Muscle of leg (tissue), 3 donors: ENCODE measurements at regions not wholly inside any gene's neighbourhood (a gene's known extent, or its start where the extent isn't known, plus 50 kb on each side); places are given as distances from the start of the nearest gene placed in this dataset.
"Not testable (repeated sequence)": the region's sequence is repeated elsewhere in the genome, so short reads cannot be mapped to it uniquely, and the experiment has no call there.

Experiments used
- DNase-seq: peaks from one replicate; pipeline ENCODE4 v3.0.0; 2013
- H3K27ac ChIP-seq: one replicate; pipeline ENCODE4 v1.5.1; 2013; ENCODE audit warnings: mild to moderate bottlenecking, low read length, control low read depth
- H3K27me3 ChIP-seq: one replicate; pipeline ENCODE4 v1.6.1; 2013; ENCODE audit warnings: low read length; ENCODE audit not compliant: control insufficient read depth, insufficient read depth
- H3K36me3 ChIP-seq: one replicate; pipeline ENCODE4 v1.6.1; 2013; ENCODE audit warnings: low read length; ENCODE audit not compliant: control insufficient read depth, insufficient read depth
- H3K4me1 ChIP-seq: one replicate; pipeline ENCODE4 v1.6.1; 2013; ENCODE audit warnings: low read length; ENCODE audit not compliant: control insufficient read depth, insufficient read depth
- H3K4me3 ChIP-seq: one replicate; pipeline ENCODE4 v1.5.1; 2013; ENCODE audit warnings: low read length, control low read depth
- H3K9me3 ChIP-seq: replicated peaks from 2 replicates; pipeline ENCODE4 v1.6.1; 2013; ENCODE audit warnings: low read depth, low read length; ENCODE audit not compliant: control insufficient read depth
- WGBS: methylation state at CpG from one replicate; pipeline ENCODE4 v1.1.5; 2013; ENCODE audit warnings: missing lambda C conversion rate; ENCODE audit not compliant: insufficient coverage; 5-methylcytosine and 5-hydroxymethylcytosine counted together

DNA sequence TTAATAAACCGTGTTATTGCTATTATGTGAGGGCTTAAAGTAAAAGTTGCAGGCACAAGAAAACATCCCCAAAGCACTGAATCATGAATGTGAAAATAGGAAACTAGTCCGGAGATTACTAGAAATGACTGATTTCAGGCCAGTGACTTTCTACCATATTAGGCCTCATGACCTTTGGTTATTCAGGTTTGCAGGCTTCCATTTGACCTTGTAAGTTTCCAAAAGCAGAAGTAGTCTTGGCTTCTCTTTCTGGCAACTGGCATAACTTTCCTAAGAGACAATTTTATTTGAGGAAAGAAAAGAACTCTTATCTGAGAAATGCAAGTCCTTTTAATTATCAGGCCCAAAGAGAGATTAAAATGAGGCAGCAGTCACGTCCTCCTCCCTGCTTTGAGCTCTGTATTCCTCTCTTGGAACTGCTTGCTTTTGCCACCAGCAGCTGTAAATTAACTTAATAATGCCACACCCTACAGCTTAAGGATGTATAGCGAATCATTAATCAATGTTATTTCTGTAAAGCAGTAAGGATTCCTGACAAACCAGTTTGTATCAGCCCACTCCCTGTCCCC, 225.0 kb upstream of the FAM240B start:
- not testable (repeated sequence) for H3K36me3 ChIP-seq, H3K27me3 ChIP-seq, H3K27ac ChIP-seq, H3K9me3 ChIP-seq, H3K4me3 ChIP-seq, DNase-seq, H3K4me1 ChIP-seq
- WGBS, result no CpG with 5 or more reads among the region's 4 CpGs

DNA sequence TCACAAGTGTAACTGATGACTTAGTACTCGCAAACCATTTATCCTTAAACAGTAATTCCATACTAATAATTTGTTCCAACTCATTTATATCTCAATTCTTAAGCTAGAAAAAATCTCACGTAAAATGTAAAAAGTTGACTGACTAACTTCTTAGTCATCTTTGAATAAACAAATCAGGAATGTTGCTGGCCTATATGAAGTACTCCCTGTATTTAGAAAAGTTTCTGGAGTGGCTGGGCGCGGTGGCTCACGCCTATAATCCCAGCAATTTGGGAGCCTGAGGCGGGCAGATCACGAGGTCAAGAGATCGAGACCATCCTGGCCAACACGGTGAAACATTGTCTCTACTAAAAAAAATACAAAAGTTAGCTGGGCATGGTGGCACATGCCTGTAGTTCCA, 220.6 kb upstream of the FAM240B start:
- no CpG with 5 or more reads among the region's 9 CpGs for WGBS
- H3K4me1 ChIP-seq, result not testable (repeated sequence)

DNA sequence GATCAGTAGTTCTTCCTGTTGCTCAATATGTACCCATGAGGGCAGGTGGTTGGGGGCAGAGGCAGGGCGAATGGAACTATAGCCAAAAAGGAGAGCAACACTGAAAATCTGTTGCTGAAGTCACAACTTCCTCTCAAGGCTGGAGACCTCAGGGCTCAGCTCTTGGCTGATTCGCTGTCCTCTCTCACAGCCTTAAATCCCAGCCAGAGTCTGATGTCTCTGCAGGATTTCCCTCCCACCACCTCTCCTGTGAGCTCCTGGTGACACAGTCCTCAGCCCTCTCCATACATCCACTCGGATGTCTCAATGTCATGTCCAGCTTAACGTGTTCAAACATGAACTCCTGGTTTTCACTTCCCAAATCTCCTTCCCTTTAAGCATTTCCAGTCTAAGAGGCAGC, 218.7 kb upstream of the FAM240B start:
- H3K36me3 ChIP-seq, H3K4me1 ChIP-seq, H3K27me3 ChIP-seq, H3K27ac ChIP-seq, H3K9me3 ChIP-seq, H3K4me3 ChIP-seq, DNase-seq: not testable (repeated sequence)
- WGBS, result no CpG with 5 or more reads among the region's 4 CpGs

More for the DNA sequence above, 220.6 kb upstream of the FAM240B start:
- DNase-seq, H3K4me3 ChIP-seq, H3K36me3 ChIP-seq, H3K27ac ChIP-seq, H3K9me3 ChIP-seq, H3K27me3 ChIP-seq: not testable (repeated sequence)

DNA sequence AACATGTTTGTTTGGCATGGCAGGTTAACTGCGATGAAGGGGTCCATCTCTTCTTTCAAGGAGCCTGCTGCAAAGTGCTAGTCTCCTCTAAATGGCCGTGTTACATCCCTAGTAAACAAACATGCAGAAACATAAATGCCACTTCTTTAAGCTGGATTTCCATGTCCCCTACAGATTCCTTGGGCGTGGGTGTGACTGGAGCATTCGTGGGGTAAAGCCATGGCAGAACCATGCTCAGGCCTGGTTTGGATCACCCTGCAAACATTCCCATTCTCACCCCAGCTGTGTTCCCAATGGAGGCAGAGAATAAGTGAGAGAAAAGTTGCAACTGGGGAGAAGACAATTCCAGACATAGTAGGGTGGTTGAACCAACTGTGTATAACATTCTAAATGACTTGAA, 208.0 kb upstream of the FAM240B start:
- not testable (repeated sequence) for H3K27me3 ChIP-seq, H3K27ac ChIP-seq, H3K4me3 ChIP-seq, H3K9me3 ChIP-seq, H3K4me1 ChIP-seq, DNase-seq, H3K36me3 ChIP-seq
- no CpG with 5 or more reads among the region's 4 CpGs for WGBS

DNA sequence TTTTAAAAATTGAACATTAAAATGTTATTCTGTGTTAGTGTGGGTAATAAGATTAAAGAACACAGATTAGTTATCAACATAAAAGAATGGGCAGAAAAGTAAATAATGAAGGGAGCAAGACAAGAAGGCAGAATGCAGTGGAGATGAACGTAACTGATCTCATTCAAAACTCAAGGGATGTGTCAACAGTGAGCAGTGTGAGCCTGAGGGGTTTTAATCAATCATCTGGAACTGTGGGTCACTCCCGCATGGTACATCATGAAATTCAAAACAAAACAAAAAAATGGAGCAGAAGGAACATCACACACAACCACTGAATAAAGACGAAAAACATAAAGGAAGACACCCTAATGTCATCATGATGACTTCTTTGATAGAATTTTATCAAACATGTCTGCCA, 206.6 kb upstream of the FAM240B start:
- no CpG with 5 or more reads among the region's 3 CpGs for WGBS
- H3K27me3 ChIP-seq, H3K36me3 ChIP-seq, H3K4me1 ChIP-seq, H3K4me3 ChIP-seq, DNase-seq, H3K27ac ChIP-seq, H3K9me3 ChIP-seq: not testable (repeated sequence)

DNA sequence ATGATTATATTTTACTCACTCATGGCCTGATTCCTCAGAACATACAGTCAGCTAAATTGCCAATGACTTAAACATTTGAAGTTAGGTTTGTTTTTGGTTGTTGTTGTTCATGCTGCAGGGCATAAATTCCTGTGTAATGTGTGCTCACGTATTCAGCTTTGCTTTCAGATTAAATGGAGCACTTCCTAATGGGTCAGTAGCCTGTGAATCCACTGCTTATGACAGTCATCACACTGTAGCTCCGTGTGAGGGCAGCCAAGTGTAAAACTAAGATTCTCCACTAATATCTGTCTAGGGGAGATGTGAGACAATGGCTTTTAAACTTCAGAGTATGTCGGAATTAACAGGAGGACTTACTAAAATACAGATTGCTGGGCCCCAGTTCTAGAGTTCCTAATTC, 201.3 kb upstream of the FAM240B start:
- H3K9me3 ChIP-seq, DNase-seq, H3K27me3 ChIP-seq, H3K4me1 ChIP-seq, H3K27ac ChIP-seq, H3K4me3 ChIP-seq, H3K36me3 ChIP-seq: not testable (repeated sequence)
- no CpG with 5 or more reads among the region's 3 CpGs for WGBS

DNA sequence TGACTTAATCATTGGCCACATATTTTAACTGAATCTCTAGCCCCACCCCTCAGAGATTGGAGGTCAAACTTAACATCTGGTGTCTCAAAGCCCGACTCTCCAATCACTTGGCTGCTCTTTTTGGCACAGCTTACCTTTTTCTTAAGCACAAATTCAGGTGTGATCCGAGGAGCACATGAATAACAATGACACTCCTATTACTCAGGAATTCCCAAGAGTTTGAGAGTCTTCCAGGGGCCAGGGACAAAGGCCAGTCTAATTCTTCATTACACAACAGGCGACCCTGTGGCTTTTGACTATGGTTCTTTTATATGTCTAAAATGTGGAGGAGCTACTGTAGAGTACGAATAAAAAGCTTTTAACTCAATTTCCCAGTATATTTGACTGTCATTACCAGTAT, 190.7 kb upstream of the FAM240B start:
- not testable (repeated sequence) for H3K27me3 ChIP-seq, H3K36me3 ChIP-seq, DNase-seq, H3K4me3 ChIP-seq, H3K27ac ChIP-seq, H3K9me3 ChIP-seq, H3K4me1 ChIP-seq
- no CpG with 5 or more reads among the region's 4 CpGs for WGBS

DNA sequence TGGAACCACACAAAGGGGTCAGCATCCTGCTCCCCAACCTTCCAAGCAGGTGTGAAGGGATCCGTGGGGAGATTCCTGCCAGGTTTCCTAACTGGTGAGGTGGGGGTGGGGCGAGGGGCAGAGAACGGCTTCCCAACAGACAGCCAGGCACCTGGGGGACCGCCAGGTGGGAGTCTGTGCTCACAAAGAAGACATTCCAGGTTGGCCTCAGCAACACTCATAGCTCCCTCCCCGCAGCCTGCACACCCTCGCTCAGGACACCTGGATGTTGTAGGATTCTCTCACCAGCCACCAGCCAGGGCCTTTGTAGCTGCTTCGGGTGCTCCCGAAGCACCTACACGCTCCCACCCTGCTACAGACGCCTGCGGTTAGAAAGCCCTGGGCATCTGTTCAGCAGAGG, 184.8 kb upstream of the FAM240B start:
- not testable (repeated sequence) for H3K9me3 ChIP-seq, H3K36me3 ChIP-seq, H3K27ac ChIP-seq, DNase-seq, H3K4me1 ChIP-seq, H3K27me3 ChIP-seq, H3K4me3 ChIP-seq
- WGBS, result no CpG with 5 or more reads among the region's 11 CpGs

DNA sequence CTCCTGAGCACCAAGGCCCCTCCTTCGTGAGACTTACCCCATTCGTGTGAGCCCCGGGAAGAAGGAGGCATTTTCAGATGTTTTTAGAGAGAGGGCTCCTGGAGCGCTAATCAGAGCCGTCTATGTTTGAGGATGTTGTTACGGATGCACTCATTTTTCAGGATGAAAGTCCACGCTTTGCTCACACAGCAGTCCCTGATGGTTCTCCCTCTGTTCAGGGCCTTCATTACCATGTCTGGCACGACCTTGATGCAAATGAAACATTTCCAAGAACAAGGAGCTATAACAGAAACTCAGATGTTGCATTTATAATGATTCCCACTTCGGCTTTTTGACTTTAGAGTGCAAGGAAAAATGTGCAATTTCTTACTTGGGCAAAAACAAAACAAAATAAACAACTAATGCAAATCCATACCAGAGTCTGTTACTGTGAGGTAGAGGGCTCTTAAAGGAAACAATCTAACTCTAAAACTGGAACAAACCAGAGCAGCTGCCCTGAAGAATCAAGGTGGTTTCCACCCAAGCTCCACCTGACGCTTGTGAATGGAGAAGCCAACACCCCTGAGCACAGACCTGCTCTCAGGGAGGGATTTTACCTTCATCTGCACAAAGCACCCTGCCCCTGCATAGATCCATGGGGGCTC, 181.7 kb upstream of the FAM240B start:
- not testable (repeated sequence) for DNase-seq, H3K4me3 ChIP-seq, H3K27ac ChIP-seq, H3K9me3 ChIP-seq, H3K27me3 ChIP-seq, H3K4me1 ChIP-seq, H3K36me3 ChIP-seq
- WGBS, result no CpG with 5 or more reads among the region's 10 CpGs

DNA sequence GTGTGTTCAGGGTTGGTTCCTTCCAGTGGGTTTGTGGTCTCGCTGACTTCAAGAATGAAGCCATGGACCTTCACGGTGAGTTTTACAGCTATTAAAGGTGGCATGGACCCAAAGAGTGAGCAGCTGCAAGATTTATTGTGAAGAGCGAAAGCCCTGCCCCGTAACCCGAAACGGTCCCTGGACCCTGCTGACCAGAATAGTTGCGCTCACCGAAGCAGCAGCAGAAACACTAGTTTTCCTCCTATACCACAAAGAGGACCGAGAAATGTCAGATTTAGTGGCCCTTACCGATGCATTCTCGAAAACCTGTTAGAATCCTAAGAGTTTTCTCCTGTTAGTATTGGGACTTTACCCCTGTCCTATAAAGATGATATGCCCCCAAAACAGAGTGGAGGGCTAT, 176.5 kb upstream of the FAM240B start:
- not testable (repeated sequence) for H3K36me3 ChIP-seq, H3K9me3 ChIP-seq, H3K4me1 ChIP-seq, H3K27ac ChIP-seq, H3K4me3 ChIP-seq, H3K27me3 ChIP-seq
- WGBS, result no CpG with 5 or more reads among the region's 11 CpGs
- peak; percentile 10 for DNase-seq

DNA sequence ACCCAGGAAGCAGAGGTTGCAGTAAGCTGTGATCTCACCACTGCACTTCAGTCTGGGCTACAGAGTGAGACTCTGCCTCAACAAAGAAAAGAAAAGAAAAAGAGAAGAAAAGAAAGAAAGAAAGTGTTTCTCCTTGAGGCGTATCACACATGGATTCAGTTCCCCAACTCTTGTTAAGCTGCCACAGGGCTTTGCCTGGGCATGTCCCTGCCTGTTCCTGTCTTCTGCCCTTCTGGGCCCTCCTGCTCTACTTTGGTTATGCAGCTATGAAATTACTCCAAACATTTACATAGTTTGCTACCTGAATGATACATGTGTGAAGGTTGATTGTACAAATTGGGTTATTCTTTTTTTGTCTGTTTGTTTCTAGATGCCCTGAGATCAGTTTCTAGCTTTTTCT, 175.3 kb upstream of the FAM240B start:
- DNase-seq, H3K4me3 ChIP-seq, H3K9me3 ChIP-seq, H3K36me3 ChIP-seq, H3K27ac ChIP-seq, H3K27me3 ChIP-seq, H3K4me1 ChIP-seq: not testable (repeated sequence)
- WGBS, result no CpG with 5 or more reads among the region's 1 CpG
